ENCODE measurements at regions not wholly inside any gene's neighbourhood (a gene's known extent, or its start where the extent isn't known, plus 50 kb on each side); places are given as distances from the start of the nearest gene placed in this dataset.

GRCh38 chr13:69571606-69572323 is 535.9 kb upstream of the ATXN8OS start:
- DNase-seq: no peak
- Histone ChIP-seq H3K27ac (no peak overlapping the region), H3K9me3 (no peaks in the 10 kb centered on the region), H3K4me3 (no peak overlapping the region), H3K4me1 (no peaks in the 10 kb centered on the region), H3K27me3 (no peaks in the 10 kb centered on the region), H3K36me3 (no peaks in the 10 kb centered on the region)
- intact Hi-C loops (cut with DNase I): no loop called here
- TF ChIP-seq CTCF (IDR thresholded peaks at IDR 0.05): no peak
- ATAC-seq: no peak

DNA sequence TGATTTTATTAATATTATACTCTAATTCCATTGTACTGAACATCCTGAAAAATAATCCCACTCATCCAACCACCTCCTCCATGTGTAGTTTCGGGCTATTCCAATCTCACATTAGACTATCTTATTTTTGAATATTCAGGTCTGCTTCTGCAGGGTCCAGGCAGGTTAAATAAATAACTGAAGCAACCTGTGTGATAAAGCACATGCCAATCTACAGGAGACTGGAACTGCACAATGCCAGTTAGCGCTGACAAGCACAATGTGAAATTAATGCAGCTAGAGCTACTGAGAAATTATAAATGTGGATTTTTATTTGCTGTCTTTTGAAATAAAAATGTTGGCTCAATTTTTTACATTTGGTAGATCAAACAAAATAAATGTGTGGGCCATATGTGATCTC is 540.1 kb upstream of the ATXN8OS start:
- ATAC-seq: no peak
- Histone ChIP-seq H3K9me3 (no peaks in the 10 kb centered on the region), H3K4me3 (no peak overlapping the region), H3K4me1 (no peaks in the 10 kb centered on the region), H3K36me3 (no peaks in the 10 kb centered on the region), H3K27ac (no peak overlapping the region), H3K27me3 (no peaks in the 10 kb centered on the region)
- no peak for TF ChIP-seq CTCF (IDR thresholded peaks at IDR 0.05)
- intact Hi-C loops (cut with DNase I): no loop called here
- no peak for DNase-seq

DNA sequence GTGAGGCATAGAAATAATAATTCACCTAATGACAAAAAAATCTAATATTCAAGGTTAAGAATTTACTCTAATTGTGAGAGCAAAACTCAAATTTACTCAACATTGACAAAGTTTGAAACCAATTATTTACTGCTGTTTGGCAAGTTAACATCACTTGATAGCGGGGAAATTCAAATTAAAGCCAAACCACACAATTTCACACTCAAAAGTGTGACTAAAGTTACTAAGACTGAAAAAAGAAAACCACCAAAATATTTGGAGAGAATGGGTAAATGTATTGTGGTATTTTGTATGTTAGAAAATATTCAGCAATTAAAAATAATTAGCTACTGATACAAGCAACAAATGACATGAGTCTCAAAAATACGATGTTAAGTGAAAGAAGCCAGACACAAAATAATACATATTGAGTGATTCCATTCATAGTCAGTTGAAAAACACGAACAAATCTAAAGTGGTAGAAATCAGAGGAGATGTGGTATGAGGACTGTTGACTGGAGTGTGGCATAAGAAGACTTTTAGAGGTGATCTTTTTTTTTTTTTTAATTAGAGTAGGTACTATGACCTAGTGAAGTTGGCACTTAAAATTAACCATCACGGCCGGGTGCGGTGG is 541.4 kb upstream of the ATXN8OS start:
- no peaks in the 10 kb centered on the region for H3K4me1 ChIP-seq
- no peaks in the 10 kb centered on the region for H3K36me3 ChIP-seq
- H3K27ac ChIP-seq: no peak overlapping the region
- no peak for DNase-seq
- no peak for TF ChIP-seq CTCF (IDR thresholded peaks at IDR 0.05)
- no peak for ATAC-seq
- H3K27me3 ChIP-seq: no peaks in the 10 kb centered on the region
- H3K4me3 ChIP-seq: no peak overlapping the region
- intact Hi-C loops (cut with DNase I): no loop called here
- no peaks in the 10 kb centered on the region for H3K9me3 ChIP-seq

DNA sequence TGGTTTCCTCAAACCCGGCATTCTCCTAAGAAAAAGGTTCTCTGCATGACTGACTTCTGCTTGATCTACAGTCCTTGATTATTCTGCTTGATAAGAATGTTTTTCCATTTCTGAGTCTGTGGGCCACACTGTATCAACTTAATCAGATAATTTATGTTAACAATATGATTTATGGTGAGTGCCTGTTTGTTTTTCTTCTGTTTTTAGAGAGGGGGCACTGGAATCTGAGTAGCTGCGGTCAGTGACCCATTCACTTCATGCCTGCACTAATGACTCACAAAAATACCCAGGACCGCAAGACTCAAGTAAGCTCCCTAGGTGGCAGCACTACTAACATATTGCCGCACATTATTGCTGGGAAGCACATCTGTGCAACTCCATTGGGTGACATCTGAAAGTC is 542.3 kb upstream of the ATXN8OS start:
- no peak for TF ChIP-seq CTCF (IDR thresholded peaks at IDR 0.05)
- ATAC-seq: peak; percentile 55
- Histone ChIP-seq H3K27ac (no peak overlapping the region), H3K36me3 (no peaks in the 10 kb centered on the region), H3K4me3 (no peak overlapping the region), H3K27me3 (no peaks in the 10 kb centered on the region), H3K9me3 (no peaks in the 10 kb centered on the region), H3K4me1 (no peaks in the 10 kb centered on the region)
- DNase-seq: no peak
- intact Hi-C loops (cut with DNase I): no loop called here

DNA sequence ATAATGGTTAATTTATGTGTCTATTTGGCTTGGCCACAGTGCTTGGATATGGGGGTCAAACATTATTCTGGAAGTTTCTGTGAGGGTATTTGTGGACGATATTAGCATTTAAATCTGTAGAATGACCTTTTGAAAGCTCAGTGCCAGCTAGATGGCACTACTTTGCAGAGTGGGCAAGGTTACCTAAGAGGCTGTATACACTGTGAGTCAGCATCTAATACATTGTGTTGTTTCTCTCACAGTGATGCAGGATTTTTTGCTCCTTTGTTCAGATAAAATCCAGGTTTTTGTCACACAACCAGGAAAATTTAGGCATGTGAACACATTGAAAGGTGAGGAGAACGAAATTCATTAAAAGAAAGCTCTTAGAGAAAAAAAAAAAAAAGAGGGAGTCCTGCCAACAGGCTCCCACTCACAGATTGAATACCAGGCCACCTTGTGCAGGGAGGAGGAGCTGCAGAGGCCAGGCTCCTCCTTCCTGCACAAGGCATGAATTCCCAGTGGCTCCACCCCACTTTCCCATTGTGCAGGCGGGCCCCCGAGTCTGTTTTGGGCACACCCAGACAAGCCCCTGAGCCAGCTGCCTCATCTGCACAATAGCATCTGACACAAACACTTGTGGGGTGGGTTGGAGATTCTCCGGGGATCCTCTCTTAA is 551.0 kb upstream of the ATXN8OS start:
- no peaks in the 10 kb centered on the region for H3K36me3 ChIP-seq
- no peak for TF ChIP-seq CTCF (IDR thresholded peaks at IDR 0.05)
- DNase-seq (no peak), ATAC-seq (no peak)
- H3K27me3 ChIP-seq: no peaks in the 10 kb centered on the region
- H3K4me3 ChIP-seq: no peak overlapping the region
- H3K27ac ChIP-seq: no peak overlapping the region
- intact Hi-C loops (cut with DNase I): no loop called here
- H3K4me1 ChIP-seq: no peaks in the 10 kb centered on the region
- H3K9me3 ChIP-seq: no peaks in the 10 kb centered on the region
